HS-27A (cell line): ENCODE measurements at regions not wholly inside any gene's neighbourhood (a gene's known extent, or its start where the extent isn't known, plus 50 kb on each side); places are given as distances from the start of the nearest gene placed in this dataset.

Source experiments
- DNase-seq: peaks from one replicate; pipeline ENCODE4 v3.0.0-alpha.2; 2012; ENCODE audit warnings: low read depth, missing footprints

DNA sequence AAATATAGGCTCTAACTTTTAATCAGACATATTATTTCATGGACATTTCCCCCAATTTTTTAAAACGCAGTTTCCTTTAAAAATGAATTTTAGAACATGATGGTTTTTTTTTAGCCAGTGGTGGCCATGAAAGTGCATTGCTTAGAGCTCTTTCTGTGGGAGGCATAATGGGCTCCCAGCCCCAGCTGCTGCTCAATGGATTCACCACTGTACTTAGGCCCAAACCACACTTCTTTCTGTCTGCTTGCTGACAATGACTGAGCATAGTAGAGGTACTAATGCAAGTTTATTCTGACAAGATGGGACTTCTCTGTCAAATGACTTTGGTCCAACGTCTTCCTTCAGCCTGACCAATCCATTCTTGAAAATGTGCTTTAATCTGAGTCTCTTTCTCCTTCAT, 400.2 kb upstream of the GRIA3 start:
- no peak for DNase-seq

DNA sequence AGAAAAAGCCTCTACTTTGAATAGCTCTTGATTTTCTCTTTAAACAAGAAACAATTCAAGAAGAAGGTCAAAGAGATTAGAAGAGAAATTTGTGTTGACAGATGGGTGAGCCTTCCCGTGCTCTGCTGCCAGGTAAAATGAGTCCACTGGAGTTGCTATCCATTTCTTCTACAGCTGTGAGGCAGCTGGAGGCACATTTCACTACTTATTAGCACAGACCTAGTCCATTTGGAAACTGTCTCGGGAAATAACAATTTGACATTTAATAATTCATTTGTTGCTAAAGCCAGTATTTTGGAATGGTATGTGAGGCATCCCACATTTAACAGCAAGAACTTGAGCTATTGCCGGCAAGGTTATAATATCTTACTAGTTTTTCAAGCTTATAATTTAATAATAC, 396.8 kb upstream of the GRIA3 start:
- no peak for DNase-seq

DNA sequence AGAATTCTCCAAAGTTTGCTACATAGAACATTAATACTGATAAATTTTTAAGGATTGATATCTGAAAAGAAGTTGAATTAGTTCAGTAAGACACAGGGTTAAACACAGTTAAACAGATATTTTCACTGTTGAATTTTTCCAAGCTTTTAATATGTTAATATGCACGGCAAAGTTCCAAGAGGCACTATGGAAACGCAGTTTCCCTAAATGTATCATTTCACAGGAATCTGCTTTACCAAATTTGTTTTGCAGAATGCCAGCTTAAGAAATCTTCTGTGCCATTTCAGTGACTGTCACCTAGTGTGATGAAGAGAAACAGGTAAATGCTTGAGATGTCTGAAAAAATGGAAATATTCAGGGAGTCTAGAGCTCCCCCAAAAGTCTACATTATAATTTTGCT, 395.9 kb upstream of the GRIA3 start:
- DNase-seq: no peak

DNA sequence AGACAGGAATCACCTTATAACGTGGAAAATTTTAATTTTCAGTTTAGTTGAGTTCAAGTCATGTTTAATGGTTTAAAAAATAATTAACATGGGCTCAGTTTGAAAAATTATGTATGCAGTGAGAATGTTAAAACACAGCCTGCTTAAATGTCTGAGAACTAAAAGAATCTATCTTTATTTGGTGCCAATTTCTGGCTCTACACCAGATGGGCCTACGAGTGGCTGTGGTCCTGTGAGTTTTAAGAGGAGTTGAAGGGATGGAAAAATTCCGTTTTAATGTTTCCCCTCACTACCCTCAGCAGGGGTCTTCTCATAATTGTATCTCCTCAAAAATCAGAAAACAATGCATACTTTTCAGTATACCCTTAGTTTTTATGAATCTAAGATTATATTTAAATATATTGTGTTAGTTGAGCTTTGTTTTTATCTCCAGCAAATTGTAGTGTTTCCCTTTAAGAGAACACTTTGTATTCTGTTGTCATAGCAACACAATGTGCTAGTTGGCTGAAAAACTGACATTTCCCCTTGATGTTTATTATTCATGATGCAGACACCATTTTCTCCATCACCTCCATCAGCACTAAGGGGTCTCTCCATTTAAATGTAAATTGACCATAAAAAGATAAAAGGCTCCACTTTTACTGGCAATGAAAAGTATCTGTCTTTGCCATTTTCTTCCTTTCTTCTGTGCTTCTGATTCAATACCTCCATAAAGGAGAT, 393.5 kb upstream of the GRIA3 start:
- no peak for DNase-seq

DNA sequence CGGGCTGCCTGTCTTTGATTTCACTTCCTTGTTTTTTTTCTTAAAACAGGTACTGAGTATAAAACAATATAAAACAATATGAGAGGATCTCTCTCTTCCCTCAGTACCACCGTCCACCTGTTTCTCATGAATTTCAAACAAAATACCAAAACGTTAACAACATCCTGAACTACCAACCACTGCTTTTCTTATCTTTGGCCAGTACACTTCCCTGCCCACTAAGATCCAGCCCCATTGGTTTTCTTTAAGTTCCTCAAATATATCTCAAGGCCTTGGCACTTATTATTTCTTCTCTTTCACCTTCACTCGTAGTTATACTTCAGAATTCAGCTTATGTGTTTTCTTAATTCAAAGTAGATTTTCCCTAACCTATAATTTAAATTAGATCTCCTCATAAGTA, 370.2 kb upstream of the GRIA3 start:
- no peak for DNase-seq

DNA sequence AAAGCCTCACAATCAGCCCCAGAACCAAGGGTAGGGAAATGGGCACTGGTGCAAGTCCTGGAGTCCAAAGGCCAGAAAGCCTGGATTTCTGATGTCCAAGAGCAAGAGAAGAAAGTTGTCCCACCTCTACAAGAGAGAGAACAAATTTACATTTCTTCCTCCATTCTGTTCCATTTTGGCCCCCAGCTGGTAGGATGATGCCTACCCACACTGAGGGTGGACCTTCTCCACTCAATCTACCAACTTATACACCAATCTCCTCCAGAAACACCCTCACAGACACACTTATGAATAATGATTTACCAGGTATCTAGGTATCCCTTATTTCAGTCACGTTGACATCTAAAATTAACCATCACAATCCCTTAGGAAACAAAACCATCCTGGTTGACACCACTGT, 367.8 kb upstream of the GRIA3 start:
- no peak for DNase-seq

DNA sequence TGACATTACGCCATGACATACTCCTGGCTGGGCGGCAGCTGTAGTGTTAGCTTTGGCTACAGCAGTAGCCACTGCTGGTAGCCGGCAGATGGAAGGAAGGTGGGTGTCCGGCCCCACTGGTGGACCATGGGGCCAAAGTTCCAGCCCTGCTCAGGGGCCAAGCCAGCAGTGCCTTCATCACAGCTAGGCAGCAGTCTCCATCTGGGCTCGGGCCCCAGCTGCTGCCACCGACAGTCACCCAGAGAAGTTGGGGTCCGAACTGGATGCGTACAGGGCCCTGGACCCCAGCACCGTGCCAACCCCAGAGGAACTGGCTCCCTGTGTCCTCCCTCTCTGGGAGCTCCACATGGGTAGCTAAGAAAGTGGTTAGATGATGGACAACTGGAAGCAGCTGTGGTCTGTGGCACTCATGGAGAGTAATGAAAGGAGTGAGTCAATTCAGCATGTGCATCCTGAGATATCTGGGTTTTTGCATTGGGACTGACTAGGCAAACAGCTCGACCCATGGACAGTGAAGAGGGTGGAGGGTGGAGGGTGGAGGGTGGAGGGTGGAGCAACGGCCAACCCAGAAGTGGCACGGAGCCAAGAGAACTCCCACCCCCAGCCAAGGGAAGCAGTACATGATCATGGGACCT, 366.6 kb upstream of the GRIA3 start:
- DNase-seq: no peak

DNA sequence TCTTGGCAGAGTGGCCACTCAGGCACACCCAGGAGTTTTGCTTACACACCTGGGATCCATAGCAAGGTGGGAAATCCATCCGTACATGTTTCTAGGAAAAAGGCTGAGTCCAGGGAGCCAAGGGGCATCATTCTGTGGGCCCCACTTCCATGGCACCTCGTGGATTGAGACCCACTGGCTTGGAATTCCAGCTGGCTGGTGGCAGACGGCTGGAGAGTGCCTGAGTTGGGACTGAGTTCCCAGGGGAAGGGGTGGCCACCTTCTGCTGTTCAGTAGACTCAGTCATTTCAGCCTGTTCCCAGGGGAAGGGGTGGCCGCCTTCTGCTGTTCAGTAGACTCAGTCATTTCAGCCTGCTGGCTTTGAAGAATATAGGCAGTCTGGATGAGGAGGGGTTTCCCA, 366.0 kb upstream of the GRIA3 start:
- DNase-seq: no peak

DNA sequence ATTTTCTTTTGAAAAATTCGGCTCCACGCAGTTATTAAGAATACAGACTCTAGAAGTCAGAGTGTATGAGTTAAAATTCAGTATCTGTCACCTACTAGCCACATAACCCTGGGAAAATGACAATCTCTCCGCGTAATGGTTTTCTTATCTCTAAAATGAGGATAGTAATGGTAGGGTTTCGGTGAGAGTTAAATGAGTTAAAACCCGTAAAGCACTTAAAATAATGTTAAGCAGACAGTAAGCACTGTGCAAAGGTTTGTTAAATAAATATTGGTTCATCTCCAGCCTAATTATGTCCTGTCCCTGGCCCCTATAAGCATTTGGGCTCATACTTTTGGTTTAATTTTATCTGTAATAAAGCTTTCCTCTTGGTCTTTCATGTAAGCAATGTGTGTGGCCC, 350.8 kb upstream of the GRIA3 start:
- no peak for DNase-seq

DNA sequence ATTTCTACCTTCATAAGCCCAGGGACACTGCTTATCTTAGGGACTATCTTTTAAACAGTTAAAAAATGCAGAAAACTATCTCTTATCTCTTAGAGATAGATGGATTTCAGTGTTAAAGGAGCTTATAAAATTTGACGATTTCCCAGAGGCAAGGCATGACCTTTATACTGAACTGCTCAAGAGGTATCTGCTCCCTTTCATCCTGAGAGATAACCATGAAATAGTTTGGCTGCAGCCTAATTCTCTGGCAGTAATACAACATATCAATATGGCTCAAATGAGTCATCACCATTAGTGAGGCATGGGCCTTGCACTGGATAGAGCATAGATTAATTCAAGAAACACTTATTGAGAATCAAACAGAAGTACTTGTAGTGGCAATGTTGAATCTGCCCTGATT, 348.2 kb upstream of the GRIA3 start:
- DNase-seq: no peak

DNA sequence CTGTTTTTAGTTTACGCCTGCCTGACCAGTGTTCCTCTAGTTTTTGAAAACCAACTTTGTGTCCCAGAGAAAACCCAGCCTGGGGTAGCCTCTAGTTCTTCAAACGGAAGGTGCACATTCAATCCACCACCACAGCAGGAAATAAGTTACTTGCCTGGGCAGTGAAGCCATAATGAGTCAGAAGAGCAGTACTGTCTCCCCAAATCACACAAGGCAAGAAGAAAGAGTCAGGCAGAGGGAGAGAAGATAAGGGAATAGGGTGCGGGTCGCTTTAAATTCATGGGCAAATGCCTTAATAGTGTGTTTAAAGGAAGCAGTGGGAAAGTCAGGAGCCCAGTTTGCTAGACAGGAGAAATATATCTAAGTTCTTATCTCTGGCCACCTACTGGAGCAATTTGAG, 333.8 kb upstream of the GRIA3 start:
- no peak for DNase-seq

DNA sequence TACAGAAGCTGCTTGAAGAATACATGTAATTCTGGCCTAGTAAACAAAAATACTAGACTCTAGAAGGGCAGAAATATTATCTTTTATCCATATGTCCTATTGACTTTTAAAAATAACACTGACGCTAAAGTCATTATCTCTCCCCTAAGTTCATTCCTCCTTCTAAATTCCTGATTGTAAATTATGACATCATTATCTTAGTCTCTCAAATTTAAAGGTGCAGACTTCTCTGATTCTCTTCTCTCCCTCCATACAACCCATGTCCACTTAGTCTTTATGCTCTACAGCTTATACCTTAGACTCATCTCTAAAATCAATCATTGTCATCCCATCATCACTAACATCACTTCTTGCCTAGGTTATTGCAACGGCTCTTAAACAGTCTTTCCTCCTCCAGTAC, 327.9 kb upstream of the GRIA3 start:
- no peak for DNase-seq

DNA sequence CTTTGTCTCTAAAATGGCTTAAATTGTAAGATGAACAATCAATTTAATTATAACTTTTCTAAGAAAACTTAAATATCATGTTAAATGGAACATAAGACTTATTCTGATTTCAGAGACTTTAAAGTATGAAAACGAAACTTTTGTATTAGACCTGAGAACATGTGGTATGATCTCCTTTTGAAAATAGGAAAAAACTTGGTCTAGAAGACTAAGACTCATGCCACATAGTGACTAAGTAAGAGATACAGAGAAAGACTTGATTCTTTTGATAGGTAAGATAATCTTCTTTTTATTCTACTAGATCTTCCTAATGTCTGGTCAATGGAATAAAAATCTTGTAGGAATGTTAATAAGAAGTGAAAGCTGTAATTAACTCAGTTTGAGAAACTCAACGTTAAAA, 326.3 kb upstream of the GRIA3 start:
- DNase-seq: no peak

DNA sequence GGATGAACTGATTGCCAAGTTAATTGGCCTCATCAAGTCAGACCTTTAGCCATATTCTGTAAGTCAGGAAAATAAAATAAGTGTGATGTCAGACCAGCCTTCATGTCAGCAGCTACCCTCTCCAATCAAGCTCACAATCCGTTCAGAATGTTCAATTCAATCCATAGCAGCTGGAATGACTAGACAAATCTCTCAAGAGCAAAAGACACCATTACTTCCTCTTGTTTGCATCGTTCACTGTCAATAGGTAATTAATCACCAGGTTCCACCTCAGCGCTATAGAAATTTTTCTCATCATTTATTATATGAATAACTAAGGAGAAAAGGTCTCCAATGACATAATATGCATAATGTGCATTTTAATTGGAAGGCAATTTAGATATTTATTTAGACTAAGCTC, 321.0 kb upstream of the GRIA3 start:
- DNase-seq: no peak

DNA sequence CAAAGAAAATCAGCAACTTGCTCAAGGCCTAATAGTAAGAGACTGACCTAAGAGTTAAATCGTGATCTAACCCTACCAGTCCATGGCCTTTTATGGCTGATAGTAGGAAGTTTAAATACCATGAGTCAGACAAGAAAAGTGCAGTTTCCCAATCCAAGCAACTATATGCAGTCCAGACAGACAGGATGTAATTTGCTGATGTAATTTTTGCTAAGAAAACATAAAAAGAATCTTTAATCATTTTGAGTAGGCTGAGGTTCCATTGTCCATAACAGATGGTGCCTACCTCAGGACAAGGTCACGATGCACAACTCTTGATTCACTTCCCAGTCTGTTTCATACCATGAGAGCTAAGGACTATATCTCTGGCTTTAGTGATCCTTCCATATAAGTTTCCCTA, 317.5 kb upstream of the GRIA3 start:
- no peak for DNase-seq

DNA sequence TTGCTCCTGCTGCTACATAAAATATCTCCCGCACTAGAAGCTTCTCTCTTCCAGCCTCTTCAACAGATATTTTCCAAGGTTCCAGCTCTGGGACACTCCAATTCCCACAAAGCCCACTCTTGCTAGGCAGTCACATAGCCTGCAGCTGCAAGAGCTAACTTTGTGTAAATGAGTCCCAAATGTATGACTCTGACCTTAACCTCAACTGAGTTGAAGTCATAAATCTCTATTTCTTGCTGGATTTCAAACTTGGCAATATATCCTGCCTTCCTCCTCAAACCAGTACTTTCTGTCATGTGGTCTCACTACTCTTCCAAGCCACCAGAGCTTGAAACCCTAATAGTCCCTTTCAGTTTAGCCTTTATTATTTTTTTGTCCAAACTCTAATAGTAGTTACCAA, 315.4 kb upstream of the GRIA3 start:
- DNase-seq: no peak

DNA sequence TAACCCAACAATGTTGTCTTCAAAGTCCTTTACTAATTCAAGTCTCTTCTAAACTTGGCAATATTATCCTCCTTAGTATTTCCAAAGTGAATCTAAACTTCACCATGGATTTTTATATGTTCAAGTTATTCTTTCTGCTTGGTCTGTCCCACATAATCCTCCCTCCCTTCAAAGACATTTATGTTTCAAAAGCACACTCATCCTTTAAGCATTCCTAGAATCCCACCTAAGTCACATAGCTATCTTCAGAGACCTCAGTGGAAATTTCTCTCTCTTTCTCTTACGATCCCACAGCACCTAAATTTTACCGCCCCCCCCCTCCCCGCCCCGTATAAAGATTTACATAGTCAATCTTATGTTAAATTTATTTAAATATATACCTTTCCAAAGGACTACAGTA, 314.9 kb upstream of the GRIA3 start:
- DNase-seq: no peak

DNA sequence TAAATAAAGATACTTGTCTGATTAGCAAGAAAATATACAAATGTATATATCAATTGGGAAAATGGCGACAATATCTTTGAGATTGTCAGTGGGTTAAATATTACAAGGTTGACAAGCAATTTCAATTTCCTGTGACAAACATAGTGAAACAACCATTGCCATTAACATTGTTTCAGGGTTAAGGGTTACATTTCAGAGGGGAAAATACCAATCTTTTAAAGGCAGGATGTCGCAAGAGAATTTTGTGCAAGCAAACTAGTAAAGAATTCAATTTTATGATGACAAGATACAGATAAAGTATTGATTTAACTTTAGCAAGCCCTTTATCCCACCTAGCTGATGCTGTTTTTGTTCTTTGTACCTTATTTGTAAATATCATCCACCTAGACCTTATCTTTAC, 305.8 kb upstream of the GRIA3 start:
- no peak for DNase-seq

DNA sequence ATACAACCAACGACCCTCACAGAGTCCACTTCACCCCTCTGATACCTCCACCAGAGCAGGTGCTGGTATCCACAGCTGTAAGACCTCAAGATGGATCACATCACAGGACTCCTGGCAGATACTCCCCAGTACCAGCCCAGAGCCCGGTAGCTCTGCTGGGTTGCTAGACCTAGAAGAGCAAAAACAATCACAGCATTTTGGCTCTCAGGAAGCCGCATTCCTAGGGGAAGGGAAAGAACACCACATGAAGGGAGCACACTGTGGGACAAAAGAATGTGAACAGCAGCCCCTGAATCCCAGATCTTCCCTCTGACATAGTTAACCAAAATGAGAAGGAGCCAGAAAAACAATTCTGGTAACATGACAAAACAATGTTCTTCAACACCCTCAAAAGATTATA, 303.1 kb upstream of the GRIA3 start:
- no peak for DNase-seq

DNA sequence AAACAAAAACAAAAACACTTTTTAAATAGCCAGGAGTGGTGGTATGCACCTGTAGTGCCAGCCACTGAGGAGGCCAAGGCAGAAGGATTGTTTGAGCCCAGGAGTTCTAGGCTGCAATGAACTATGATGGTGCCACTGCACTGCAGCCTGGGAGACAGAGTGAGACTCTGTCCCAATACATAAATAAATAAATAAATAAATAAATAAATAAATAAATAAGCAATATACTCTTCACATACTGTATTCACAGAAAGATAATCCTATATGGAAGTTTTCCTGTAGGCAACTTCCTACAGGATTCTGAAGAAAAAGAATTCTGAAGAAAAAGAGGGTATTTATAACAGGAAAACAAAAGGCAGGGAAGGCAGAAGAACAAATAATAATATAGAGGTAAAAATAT, 293.3 kb upstream of the GRIA3 start:
- no peak for DNase-seq

DNA sequence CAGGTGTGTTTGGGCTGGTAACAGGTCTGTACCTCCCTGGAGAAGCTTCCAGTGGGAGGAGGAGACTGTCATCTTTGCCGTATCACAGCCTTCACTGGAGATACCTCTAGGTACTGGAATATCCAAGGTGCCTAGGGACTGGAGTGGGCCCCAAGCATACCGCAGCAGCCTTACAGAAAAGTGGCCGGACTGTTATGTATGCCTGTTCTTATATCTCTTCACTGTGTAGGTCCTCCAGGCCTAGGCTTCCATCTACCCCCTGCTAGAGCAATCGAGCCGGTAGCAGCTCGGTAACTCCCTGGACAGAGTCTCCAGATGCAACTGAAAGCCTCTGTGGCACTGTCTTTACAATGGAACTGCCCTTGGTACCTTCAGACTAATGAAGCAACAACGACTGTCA, 277.4 kb upstream of the GRIA3 start:
- no peak for DNase-seq

DNA sequence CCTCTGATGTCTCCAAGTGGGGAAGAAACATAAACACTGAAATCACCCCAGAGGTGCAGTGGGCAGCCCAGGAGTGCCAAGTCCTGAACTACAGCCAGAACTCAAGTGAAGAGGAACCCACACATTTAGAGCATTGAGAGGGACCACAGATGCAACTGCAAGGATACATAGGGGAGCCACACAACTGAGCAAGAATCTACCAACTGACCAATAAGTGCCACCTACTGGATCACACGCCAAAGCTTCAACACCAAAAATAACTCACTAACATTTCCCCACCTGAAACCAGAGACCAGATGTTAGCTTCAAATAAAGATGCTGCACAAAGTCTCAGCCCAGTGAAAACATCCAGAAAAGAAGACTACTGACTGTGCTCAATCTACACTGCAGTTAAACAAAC, 276.7 kb upstream of the GRIA3 start:
- no peak for DNase-seq

DNA sequence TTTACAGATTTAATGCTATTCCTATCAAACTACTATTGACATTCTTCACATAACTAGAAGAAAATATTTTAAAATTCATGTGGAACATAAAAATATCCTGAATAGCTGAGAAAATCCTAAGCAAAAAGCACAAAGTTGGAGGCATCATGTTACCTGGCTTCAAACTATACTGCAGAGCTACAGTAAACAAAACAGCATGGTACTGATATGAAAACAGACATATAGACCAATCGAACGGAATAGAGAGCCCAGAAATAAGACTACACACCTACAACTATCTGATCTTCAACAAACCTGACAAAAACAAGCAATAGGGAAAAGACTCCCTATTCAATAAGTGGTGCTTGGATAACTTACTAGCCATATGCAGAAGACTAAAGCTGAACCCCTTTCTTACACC, 273.4 kb upstream of the GRIA3 start:
- DNase-seq: no peak

DNA sequence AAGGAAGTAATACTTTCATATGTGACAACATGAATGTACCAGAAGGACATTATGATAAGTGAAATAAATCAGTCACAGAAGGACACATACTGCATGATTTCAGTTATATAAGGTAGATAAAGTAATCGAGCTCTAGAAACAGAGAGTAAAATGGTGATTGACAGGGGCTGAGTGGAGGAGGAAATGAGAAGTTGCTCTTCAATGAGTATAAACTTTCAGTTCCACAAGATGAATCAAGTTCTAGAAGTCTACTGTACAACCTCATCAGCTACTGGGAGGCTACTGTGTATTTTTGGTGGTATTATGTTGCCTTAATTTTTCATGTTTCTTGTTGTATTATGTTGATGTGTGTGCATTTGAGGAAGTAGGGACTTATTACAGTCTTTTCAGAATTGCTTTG, 270.9 kb upstream of the GRIA3 start:
- DNase-seq: no peak
